Activated T-cell treated with anti-CD3 and anti-CD28 coated beads, Interleukin-2, amount 50 U/mL, for 1 hour (primary cell): ENCODE measurements at regions not wholly inside any gene's neighbourhood (a gene's known extent, or its start where the extent isn't known, plus 50 kb on each side); places are given as distances from the start of the nearest gene placed in this dataset.

Source experiments
- DNase-seq: peaks from one replicate; pipeline ENCODE4 v3.0.0-alpha.2; 2020

DNA sequence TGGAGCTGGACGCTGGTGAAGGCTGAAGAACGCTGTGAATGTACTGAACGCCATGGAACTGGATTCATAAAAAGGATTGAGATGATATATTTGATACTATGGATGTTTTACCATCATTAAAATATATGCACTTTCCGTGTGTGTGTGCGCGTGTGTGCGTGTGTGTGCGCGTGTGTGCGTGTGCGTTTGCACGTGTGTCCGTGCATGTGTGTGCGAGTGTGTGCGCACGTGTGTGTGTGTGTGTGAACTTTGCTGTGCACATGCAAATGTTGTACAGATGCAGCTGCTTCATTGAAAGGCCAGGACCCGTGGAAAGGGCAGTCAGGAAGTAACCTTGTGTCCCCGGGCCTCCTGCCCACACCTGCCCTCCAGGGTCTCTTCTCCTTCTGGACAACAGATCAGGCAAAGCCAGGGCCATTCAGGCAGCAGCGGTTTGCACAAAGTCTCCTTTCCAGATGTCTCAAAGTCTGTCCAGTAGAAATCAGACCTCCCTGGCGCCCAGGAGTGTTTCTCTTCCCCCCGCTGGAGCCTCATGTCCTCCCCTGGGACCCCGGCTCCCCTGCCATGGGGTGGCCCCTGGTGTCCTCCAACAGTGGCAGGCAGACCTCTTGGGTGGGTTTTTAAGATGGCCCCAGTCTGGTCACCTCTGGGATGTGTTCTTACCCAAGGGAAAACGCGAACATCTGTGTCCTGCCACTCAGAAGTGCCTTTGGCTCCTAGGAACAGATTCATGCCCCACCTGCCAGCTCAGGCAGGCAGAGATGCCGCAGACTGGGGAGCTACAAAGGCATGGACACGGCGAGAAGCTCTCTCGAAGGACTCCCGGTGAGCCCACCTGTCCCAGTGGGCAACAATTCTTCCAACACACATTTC lies 86.1 kb upstream of the GPC1 start:
- no peak for DNase-seq

DNA sequence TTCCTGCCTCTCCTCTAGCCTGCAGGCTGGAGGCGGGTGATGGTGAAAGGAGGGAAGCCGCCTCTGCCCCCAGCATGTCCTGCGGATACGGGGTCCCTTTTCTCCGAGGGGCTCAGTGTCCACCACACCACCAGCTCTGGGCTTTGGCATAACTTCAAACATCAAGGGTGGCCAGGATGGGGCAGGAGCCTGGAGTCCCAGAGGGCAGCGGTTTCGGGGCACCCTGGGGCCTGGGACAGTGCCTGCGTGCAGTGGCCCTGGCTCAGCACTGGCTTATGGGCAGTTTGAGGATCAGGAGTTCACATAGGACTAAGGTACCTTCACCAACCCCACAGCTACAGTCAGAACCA lies 85.5 kb upstream of the GPC1 start:
- DNase-seq: no peak

DNA sequence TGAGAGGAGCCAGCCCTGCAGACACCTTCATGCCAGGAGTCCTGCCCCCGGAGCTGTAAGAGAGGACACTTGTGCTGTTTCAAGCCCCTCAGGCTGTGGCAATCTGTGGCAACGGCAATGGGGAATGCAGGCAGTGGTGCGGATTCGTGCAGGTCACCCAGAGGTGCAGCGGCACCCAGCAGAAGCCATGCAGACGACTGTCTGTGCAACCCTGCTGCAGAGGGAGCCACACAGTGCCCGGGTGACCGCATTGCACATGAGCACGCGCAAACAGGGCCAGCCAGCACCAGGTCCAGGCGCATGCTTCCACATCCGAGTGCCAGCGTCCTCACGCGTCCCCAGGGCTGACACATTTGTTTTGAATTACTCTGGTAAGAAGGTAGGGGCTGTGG lies 84.8 kb upstream of the GPC1 start:
- no peak for DNase-seq

DNA sequence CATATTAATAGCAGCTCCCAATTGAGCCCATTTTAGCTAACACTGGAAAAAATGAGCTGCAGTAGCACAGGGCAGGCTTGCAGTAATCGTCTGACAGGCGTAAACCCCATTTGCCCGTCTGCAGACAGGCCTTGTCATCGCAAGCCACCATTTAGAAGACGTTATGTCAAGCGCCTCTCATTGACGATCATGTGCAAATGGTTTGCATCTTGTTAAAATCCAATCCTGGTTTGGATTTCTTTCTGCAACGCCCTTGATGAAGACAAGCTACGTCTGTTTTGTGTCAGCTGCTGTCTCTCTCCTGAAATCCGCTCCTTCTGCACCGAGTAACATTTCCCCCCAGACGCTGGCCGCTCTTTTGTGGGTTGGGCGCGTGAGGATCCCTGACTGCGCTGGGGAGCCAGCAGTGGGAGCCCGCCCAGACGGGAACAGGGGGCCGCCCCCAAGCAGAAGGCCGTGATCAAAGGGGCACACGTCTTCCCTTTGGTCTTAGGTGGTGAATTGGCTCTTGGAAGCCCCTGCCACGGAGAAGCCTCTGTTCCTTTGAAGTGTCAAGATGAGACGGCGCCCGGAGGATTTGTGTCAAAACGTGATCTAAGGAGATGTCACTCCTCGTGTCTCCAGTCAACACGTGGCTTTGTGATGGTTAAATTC lies 84.2 kb upstream of the GPC1 start:
- DNase-seq: no peak

DNA sequence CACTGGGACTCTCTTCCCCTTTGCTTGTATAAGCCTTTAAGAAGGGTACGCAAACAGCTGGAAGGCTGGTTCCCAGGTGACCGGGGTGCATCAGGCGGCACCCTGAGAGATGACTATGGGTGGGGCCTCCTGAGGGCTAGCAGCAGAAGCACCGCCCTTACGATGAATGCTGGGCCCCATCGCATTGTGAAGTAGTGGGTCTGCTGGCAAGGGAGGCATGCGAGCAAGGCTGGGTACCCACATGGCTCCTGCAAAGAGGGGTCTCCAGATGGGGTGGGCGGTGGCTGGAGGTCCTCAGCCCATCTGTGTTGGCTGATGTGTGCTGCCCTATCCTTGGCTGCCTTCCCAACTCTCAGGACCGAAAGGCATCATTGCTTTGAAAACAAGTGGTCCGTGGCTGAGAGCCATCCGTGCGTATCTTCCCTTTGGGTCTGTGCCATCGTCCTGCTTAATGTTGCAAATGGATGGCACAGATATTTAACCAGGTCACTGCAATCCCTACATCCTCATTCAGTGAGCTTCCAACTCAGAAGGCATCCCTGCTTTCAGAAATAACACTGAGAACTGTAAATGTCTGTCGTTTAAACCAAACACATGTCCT lies 83.5 kb upstream of the GPC1 start:
- no peak for DNase-seq

DNA sequence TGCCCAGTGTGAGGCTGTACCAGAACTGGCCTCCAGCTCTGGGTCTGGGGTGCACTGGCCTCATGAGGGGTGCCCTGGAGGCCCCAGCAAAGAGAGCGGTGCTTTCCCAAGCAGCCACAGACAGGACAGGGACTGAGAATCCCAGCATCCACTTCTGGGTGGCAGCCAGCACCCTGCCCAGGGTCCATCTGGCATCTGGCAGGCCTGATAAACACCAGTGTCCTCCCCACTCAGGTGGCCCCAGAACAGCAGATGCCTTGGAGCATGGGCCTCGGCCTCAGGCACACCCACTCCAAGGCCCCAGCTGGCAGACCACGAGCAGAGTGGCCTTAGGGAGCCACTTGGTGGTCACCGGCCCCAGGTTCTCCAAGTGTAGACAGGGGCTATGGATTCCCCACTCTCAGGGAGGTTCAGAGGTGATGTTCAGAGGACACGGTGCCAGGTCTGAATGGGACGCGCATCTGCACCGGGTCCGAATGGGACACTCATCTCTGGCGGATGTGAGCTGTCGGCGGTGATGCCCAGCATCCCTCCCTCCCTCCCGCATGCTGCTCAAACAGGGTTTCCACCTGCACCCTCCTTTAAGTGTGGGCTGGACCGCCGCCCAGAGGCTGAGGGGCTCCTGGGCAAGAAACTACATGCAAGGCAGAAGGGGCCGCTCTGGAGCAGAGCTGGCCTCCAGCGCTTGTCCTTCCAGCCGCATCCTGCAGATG lies 82.2 kb upstream of the GPC1 start:
- DNase-seq: no peak

DNA sequence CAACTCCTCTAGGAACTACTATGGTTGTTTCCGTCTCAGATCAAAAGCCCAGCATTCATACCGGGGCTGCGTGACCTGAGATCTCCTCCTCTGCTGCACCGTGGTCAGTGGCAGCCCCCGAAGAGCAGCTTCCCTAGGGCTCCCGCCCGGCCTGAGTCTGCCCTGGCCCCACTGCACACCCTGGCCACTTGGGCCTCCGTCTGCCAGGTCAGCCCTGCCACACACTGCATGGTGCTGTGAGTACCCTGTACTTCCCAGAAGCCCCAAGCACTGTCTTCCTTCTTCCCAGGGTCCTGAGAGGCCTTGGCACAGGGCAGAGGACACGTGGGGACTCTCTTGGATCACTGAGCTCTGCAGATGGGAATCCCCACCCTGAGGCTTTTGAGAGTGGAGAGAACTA lies 81.5 kb upstream of the GPC1 start:
- DNase-seq: no peak

DNA sequence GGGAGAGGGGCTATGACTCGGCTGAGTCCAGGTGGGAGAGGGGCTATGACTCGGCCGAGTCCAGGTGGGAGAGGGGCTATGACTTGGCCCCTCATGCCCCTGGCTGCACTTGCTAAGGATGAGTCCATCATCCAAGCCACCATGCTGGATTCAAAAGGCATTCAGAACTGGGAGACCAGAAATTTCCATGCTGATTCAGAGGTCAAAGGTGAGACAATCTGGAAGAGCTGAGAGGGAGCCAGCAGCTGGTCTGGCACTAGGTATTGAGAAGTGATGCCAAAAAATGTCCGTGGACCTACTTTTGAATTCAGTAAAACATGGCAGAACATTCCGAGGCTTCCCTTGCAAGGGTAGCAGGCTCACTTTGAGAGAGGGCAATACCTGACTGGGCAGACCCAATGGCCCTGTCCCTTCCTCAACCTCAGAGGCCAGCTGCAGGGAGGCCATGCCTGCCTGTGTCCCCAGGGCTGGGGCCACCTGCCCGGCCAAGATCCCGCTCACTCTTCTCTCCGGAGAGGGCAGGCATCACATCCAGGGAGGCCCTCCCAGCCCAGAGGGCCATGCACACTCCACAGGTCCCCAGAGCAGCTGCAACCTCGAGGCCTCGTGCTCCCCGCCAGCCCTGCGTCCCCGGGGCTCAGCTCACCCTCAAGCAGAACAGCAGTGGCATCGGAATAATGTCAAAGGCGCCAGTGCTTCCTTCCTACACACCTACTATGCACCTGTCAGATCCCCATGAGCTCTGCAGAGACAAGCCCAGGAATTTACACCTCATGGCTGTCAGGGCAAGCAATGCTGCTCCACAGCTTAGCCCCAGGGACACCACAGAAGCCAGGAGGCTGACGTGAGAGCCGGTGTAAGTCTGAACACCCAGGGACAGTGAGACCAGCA lies 80.2 kb upstream of the GPC1 start:
- DNase-seq: no peak

DNA sequence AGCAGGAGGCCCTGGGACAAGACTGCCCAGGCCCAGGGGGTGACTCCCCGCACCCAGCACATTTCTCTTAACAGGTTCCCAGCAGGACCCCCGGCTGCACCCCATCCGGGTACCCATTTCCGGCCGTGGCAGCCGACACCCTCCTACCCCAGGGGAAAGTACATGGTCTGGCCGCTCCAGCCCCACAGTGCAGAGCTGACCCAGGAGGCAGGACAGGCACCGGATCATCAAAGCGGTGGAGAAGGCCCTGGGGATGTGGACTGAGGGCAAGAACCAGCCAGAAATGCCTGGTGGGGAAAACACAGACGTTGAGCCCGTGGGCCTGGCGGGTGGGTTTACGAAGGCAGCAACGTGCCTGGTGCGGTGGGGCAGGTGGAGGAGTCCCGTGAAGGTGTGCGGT lies 79.5 kb upstream of the GPC1 start:
- no peak for DNase-seq

DNA sequence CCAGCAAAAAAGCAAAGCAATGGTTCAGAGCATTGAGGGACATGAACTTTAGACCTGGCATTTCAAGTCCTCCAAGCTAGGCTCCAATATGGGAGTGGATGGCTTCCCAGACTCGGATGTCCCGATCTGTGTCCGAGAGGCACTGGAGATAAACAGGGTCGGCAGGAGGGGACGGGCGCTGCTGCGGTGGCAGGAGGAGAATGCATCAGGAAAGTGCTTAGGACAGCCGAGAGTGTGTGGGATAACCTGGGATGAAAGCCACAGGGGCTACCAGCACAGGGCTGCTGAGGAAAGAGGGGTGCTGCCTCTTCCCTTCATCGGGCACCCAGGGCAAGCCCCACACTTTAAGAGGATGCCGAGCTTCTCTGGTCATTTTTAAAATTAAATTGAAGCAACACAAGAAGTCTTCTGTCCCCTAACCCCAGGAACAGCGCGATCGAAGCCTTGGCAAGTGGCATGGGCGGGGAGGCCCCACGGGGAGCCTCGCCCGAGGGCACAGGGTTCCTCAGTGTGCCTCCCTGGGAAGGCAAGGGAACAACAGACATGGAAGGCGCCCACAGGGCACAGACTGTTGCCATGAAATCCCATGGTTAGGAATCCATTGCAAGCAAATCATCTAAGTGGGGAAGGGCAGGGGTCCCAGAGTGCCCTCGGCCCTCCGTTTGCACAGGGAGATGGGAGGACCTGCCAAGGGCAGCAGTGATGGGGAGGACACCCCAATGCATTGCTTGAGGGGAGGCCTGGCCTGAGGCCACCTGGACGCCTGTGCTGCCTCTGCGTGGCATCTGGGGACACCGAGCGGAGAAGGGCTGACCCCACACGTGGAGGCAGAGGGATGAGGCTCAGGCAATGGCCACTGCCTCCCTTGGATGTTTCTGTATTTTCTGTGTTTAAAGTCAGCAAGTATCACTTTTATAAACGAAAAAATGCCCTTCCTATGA lies 78.5 kb upstream of the GPC1 start:
- DNase-seq: no peak

DNA sequence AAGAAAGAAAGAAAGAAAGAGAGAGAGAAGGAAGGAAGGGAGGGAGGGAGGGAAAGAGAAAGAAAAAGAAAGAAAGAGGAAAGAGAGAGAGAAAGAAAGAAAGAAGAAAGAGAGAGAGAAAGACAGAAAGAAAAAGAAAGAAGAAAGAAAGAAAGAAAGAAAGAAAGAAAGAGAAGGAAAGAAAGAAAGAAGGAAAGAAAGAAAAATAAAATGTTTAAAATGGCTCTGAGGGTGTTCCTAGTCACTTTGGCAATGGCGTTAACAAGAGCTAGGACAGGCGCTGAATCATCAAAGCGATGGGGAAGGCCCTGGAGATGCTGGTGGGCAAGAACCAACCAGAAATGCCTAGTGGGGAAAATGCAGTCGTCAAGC lies 77.8 kb upstream of the GPC1 start:
- DNase-seq: no peak

DNA sequence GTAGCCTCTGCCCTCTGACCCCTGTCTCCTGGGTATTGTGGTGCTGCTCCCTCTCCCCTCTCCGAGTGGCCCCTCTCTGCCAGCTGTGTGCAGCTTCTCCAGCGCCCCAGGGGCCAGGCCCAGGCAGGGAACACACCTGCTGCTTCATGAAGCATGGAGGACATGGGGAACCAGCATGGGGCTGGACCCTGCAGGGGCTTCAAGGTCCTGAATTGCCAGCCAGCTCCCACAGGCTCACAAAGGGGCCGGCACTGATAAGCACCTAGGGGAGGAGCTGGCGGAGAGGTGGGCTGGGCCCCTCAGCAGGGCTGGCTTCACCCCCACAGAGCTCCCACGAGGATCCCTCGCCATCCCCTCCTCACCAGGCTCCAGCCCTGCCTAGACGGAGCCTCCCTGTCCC lies 77.4 kb upstream of the GPC1 start:
- no peak for DNase-seq

DNA sequence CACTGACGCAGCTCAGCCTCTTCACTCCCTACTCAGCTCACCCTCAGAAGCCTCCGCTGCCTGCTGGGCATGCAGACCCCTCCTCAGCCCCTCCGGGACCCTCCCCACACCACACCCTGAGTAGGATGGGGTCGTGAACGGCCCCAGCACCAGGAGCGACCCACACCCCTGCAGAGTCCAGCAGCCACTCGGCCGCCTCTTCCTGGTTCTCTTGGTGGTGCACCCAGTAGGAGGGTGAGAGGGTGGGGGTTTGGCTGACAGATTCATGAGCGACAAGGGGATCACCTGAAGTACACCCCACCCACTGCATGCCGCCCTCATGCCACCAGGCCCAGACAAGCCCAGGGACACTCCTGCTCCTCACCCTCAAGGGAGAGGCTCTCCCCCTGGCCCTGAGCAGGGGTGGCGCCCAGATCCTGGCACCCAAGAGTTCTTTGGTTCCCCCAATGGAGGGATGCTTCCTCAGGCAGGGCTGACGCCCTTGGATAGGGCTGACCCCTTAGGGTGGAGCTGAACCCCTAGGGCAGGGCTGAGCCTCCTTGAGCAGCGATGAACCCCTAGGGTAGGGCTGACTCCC lies 76.6 kb upstream of the GPC1 start:
- DNase-seq: no peak

DNA sequence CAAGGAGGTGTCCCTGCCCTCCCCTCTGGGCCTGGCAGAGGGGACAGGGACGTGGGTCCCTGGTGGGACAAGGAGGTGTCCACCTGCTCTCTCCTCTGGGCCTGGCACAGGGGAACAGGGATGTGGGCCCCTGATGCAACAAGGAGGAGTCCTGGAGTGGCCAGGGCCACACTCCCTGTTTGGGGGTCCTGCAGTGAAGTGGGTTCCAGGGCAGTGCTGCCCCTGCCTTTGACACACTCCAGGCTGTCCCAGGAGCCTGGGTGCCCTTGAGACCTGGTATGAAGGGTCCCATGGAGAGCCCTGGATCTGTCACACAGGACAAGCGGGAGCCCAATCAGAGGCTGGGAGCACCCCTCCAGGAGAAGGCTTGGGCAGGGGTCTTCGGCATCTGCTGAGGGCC lies 75.8 kb upstream of the GPC1 start:
- no peak for DNase-seq

DNA sequence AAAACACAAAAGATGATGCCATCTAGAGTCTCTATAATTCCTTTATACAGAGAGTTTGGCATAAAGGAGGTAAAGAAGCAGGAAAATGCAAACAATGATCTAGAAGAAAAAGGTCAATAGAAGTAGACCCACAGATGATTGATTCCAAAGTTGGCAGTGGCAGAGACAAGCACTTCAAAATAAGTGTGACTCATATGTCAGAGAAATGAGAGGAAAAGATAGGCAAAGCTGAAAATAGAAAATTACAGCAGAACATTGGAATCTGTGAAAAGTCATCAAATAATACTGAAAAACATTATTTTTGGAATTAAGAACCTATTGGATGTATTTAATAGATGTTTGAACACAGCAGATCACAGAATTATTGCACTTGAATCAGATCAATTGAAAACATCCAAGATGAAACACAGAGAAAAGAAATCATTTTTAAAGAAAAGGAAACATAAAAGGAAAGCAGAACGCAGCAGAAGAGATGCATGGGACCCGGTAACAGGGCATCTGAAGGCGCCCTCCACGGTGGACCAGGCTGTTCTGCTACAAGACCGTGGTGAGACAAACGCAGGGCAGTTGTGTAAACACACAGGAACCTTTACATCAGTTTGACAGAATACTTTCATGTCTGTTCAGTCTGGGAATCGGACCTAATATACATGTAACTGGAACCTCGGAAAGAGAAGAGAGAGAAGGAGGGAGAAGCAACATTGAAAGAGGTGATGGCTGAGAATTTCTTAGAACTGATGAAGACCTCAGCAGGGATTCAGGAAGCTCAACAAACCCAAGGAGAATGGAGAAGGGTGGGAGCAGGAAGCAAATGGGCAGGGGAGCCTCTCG lies 74.6 kb upstream of the GPC1 start:
- no peak for DNase-seq

DNA sequence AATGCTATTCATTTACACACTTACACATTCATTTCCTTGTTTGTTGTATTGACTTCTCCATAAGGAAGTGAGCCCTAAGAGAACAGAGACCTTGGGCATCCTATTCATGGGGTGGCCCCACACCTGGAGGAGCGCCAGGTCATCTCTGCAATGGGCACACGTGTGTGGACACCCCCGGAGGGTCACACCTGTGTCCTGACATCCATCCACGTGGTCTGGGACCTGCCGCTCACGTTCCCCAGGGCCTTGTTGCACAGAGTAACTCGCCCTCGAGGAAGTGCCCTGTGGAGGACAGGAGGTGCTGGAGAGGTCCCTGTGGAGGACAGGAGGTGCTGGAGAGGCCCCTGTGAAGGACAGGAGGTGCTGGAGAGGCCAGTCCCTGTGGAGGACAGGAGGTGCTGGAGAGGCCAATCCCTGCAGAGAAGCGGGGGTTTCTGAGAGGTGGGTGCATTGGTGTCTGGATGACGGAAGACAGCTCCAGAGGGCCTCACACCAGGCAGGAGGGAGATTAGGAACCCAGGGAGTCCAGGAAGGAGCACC lies 73.2 kb upstream of the GPC1 start:
- no peak for DNase-seq

DNA sequence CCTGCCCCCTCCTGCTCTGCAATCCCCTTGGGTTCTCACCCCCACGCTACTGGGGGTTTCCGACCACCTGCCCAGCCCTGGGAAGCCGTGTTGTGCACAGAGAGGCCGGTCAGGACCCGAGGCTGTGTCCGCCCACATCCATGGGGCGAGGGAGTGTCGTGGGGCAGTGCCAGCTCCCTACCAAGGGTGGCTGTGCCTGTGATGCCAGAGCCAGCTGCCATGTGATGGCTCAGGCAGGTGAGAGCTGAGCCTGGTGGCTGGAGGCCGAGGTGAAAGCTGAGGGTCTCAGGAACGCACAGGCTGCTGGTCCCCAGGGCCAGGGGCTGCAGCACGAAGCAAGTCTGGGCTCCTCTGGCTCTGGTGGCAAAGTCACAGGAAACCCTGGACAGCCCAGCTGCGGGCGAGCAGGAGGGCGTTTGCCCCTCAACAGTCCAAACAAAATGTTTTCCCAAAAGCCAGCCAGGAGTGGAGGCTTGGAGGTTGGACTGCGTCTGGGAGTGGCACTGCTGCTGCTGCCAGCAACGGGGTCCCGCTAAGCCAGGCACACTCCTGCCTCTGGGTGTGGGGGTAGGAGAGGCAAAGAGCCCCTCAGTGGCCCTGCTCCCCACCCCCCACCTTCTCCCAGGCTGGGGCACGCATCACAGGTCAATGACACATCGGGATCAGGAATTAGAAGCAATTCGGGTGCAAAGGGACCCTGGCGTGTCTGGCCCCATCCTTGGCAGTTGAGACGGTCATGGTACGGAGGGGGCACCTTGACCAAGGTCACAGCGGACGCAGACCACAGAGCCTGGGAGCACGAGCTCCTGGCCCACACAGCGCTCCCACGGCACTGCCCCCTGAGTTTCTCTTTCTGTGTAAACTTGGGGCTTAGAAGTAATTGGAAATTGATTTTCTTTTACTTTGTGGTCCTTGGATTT lies 72.4 kb upstream of the GPC1 start:
- no peak for DNase-seq

DNA sequence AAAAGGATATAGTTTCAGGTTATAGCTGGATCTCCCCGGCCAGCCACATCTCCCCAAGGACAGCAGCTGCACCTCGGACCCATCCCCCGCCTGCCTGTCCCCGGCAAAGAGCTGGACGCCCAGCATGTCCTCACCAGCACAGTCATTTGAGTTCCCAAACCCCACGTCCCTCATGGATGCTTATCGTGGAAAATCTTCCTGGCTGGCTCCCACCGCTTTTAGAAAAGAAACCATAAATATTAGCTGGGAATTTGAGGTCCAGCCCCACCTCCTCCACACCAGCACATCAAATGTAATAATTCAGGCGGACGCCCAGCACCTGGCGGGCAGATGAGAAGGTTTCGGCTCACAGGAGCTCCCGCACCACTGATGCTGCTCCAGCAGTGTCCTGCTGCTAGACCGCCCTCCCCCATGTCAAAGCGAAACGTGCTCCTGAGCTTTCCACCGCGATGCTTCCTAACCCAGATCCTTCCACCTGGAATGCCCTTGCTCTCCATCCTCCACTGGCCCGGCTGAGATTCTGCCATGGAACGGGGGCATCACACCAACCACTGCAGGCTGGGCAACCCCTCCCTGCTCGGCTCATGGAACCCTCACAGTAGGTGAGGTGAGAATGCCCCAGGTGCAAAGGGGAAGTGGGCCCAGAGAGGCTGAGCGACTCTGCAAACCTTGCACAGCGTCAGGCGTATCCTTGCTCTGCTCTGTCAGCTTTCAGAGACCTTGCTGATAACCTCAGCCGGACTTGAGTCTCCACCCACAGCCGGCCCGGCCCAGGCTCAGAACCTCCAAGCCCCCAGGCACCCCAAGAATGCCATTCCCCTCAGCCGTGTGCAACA lies 71.5 kb upstream of the GPC1 start:
- DNase-seq: no peak
